Tibial nerve (tissue), 4 donors: ENCODE measurements at regions not wholly inside any gene's neighbourhood (a gene's known extent, or its start where the extent isn't known, plus 50 kb on each side); places are given as distances from the start of the nearest gene placed in this dataset.

Experiments used
- DNase-seq, 2 donors: peaks; one replicate each; pipeline ENCODE4 v3.0.0-alpha.2; 2019; ENCODE audit warnings: low spot score in 2 of 2
- H3K27ac ChIP-seq, 4 donors: fragments of 200-600 bp; sonication (generic) in 3 of 4; one replicate each; pipeline ENCODE4 v1.5.1; 2017 to 2019; ENCODE audit warnings: mild to moderate bottlenecking in 1 of 4
- H3K27me3 ChIP-seq, 2 donors: fragments of 200-600 bp; sonication (generic) in 1 of 2; one replicate each; pipeline versions ENCODE4 v1.5.1 to v1.6.0; 2017 to 2019
- H3K36me3 ChIP-seq, 3 donors: fragments of 200-600 bp; sonication (generic); one replicate each; pipeline ENCODE4 v1.5.1; 2018 to 2019
- H3K4me1 ChIP-seq, 4 donors: fragments of 200-600 bp; sonication (generic) in 3 of 4; one replicate each; pipeline ENCODE4 v1.5.1; 2017 to 2019
- H3K4me3 ChIP-seq, 4 donors: fragments of 200-600 bp; sonication (generic) in 3 of 4; one replicate each; pipeline ENCODE4 v1.5.1; 2017 to 2019; ENCODE audit warnings: mild to moderate bottlenecking in 1 of 4, moderate library complexity in 1 of 4
- H3K9me3 ChIP-seq, 4 donors: fragments of 200-600 bp; sonication (generic) in 3 of 4; one replicate each; pipeline ENCODE4 v1.5.1; 2017 to 2019
- EP300 ChIP-seq, 2 donors: sonication (generic); formaldehyde crosslinking; IDR thresholded peaks; one replicate each; pipeline ENCODE4 v1.6.1; 2017; ENCODE audit warnings: antibody characterized with exemption in 2 of 2, mild to moderate bottlenecking in 1 of 2
- POLR2A ChIP-seq, 2 donors: fragments of 450-650 bp; IDR thresholded peaks; one replicate each; pipeline ENCODE4 v1.6.1; 2017; ENCODE audit warnings: antibody characterized with exemption in 2 of 2, mild to moderate bottlenecking in 2 of 2, moderate library complexity in 2 of 2
- WGBS, 2 donors: methylation state at CpG; one replicate each; pipeline ENCODE4 v1.1.5; 2018; 5-methylcytosine and 5-hydroxymethylcytosine counted together
- TF ChIP-seq, protein P1 (sequence below), 5 experiments: fragments of 200-600 bp in 3 of 5; fragments of 450-650 bp in 2 of 5; sonication (generic) in 3 of 5; IDR thresholded peaks; one replicate each; pipeline ENCODE4 v1.5.1; 2016 to 2019; ENCODE audit warnings: antibody characterized with exemption in 5 of 5, mild to moderate bottlenecking in 3 of 5, moderate library complexity in 2 of 5

DNA sequence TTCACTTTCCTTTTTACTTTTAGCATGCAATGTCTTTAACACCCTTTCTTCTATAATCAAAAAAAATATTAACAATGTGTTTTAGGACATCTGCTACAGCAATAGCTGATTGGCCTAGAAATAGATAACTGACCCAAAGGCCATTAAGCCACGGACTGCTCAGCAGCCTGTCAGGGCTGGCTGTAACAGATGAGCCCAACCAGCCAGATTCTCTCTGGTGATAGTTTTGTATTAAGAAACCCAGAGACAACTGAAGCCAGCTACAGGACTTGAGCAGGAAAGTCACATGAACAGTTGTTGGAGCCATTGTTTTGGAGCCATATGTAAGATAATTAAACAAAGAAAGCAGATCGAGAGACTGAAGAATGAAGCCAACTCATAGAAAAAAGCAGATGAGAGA is 80.3 kb downstream of the DDIT4L start:
- Histone ChIP-seq H3K4me3 (no peak overlapping the region), H3K27ac (no peak overlapping the region), H3K36me3 (no peaks in the 10 kb centered on the region), H3K27me3 (no peaks in the 10 kb centered on the region), H3K9me3 (no peaks in the 10 kb centered on the region), H3K4me1 (no peaks in the 10 kb centered on the region)
- 64 to 74% methylated on average over 2 of the region's 2 CpGs for WGBS, 2 donors
- no peak for DNase-seq
- TF ChIP-seq, protein P1, sequence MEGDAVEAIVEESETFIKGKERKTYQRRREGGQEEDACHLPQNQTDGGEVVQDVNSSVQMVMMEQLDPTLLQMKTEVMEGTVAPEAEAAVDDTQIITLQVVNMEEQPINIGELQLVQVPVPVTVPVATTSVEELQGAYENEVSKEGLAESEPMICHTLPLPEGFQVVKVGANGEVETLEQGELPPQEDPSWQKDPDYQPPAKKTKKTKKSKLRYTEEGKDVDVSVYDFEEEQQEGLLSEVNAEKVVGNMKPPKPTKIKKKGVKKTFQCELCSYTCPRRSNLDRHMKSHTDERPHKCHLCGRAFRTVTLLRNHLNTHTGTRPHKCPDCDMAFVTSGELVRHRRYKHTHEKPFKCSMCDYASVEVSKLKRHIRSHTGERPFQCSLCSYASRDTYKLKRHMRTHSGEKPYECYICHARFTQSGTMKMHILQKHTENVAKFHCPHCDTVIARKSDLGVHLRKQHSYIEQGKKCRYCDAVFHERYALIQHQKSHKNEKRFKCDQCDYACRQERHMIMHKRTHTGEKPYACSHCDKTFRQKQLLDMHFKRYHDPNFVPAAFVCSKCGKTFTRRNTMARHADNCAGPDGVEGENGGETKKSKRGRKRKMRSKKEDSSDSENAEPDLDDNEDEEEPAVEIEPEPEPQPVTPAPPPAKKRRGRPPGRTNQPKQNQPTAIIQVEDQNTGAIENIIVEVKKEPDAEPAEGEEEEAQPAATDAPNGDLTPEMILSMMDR (IDR thresholded peaks at IDR 0.05): no peak
- TF ChIP-seq POLR2A (IDR thresholded peaks at IDR 0.05) (no peak), EP300 (IDR thresholded peaks at IDR 0.05) (no peak)

DNA sequence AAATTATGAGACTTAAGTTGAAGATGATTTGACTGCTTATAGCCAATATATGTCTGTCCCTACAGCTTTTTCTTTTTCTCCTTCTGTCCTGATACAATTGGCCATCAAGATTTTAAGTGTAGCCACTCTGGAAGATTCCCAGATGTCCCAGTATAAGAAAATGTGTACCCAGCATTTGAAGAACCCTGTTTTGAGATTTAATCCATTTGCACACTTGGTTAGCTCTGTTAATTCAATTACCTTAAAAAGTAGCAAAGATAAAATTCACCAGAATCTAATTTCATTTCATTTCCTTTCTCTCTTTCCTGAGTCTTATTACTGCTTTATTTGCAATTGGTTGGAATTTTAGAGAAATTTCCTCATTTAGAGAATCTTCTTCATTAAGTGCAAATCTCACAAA is 81.4 kb downstream of the DDIT4L start:
- DNase-seq: no peak
- Histone ChIP-seq H3K4me3 (no peak overlapping the region), H3K9me3 (no peaks in the 10 kb centered on the region), H3K4me1 (no peaks in the 10 kb centered on the region), H3K27me3 (no peaks in the 10 kb centered on the region), H3K36me3 (no peaks in the 10 kb centered on the region), H3K27ac (no peak overlapping the region)
- TF ChIP-seq POLR2A (IDR thresholded peaks at IDR 0.05) (no peak), EP300 (IDR thresholded peaks at IDR 0.05) (no peak)
- TF ChIP-seq, protein P1 (IDR thresholded peaks at IDR 0.05): no peak

DNA sequence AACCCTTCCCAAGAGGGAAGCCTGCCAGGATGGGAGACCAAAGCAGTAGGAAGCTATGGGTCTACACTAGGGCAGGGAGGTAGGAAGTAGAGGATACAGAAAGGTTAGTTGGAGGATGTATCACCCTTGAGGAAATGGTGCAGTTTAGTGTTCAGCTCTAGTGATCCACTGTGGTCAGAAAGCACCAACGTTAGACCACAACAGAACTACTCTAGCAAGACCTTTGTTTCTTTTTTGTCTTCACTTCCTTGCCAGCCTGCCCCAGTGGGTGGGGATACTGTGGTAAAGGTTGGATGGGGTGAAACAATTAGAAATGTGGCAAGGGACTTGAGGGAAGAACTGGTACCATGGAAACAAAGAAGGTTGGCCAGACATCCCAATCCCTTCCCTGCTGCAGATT is 83.3 kb downstream of the DDIT4L start:
- 38 to 50% methylated on average over 1 of the region's 1 CpG for WGBS, 2 donors
- TF ChIP-seq POLR2A (IDR thresholded peaks at IDR 0.05) (no peak), EP300 (IDR thresholded peaks at IDR 0.05) (no peak)
- TF ChIP-seq, protein P1 (IDR thresholded peaks at IDR 0.05): no peak
- no peaks in the 10 kb centered on the region for H3K36me3 ChIP-seq
- H3K27me3 ChIP-seq: no peaks in the 10 kb centered on the region
- no peak for DNase-seq
- H3K27ac ChIP-seq: no peak overlapping the region
- H3K4me1 ChIP-seq: no peaks in the 10 kb centered on the region
- H3K9me3 ChIP-seq: no peaks in the 10 kb centered on the region
- no peak overlapping the region for H3K4me3 ChIP-seq

- Histone ChIP-seq H3K27me3 (no peaks in the 10 kb centered on the region), H3K9me3 (no peaks in the 10 kb centered on the region), H3K27ac (no peak overlapping the region), H3K4me3 (no peak overlapping the region), H3K36me3 (no peaks in the 10 kb centered on the region), H3K4me1 (no peaks in the 10 kb centered on the region)
- 61 to 67% methylated on average over 1 of the region's 1 CpG for WGBS, 2 donors
- DNase-seq: no peak
- TF ChIP-seq POLR2A (IDR thresholded peaks at IDR 0.05) (no peak), EP300 (IDR thresholded peaks at IDR 0.05) (no peak)
- TF ChIP-seq, protein P1 (IDR thresholded peaks at IDR 0.05): no peak
These were observed 86.6 kb downstream of the DDIT4L start for GRCh38 chr4:100103671-100104070.

- Histone ChIP-seq H3K9me3 (no peaks in the 10 kb centered on the region), H3K27ac (no peak overlapping the region), H3K4me3 (no peak overlapping the region), H3K36me3 (no peaks in the 10 kb centered on the region), H3K27me3 (no peaks in the 10 kb centered on the region), H3K4me1 (peaks cover 0 to 5% (median 0%) of the 10 kb centered on the region in 4 donors)
- 47 to 50% methylated on average over 3 of the region's 3 CpGs for WGBS, 2 donors
- no peak for DNase-seq
- no peak for TF ChIP-seq POLR2A (IDR thresholded peaks at IDR 0.05)
- TF ChIP-seq EP300 (IDR thresholded peaks at IDR 0.05): no peak
- TF ChIP-seq, protein P1 (IDR thresholded peaks at IDR 0.05): no peak
These were observed 89.3 kb downstream of the DDIT4L start for GRCh38 chr4:100100985-100101384.
